HG02884 (cell line): ENCODE measurements at regions not wholly inside any gene's neighbourhood (a gene's known extent, or its start where the extent isn't known, plus 50 kb on each side); places are given as distances from the start of the nearest gene placed in this dataset.
A peak's percentile ranks its signal among the peaks of the same experiment; 100 is the strongest.

Experiments
- ATAC-seq: cut with Tn5 transposase; IDR thresholded peaks from one replicate; pipeline ENCODE4 v1.9.1; 2021; ENCODE audit warnings: mild to moderate bottlenecking, moderate library complexity; ENCODE audit not compliant: unreplicated experiment

GRCh38 chr7:35537067-35538023 is 157.6 kb downstream of the HERPUD2 start:
- ATAC-seq, result peak; percentile 99

GRCh38 chr7:35536396-35536826 is 158.5 kb downstream of the HERPUD2 start:
- ATAC-seq, result no peak

- ATAC-seq, result no peak
Measured at GRCh38 chr7:35533902-35534301, 161.0 kb downstream of the HERPUD2 start.

GRCh38 chr7:35530124-35531109 is 164.5 kb downstream of the HERPUD2 start:
- no peak for ATAC-seq

- no peak for ATAC-seq
Measured at GRCh38 chr7:35529713-35530112, 165.2 kb downstream of the HERPUD2 start.

- no peak for ATAC-seq
Measured at GRCh38 chr7:35528381-35528977, 166.5 kb downstream of the HERPUD2 start.

- no peak for ATAC-seq
Measured at GRCh38 chr7:35526645-35527044, 168.3 kb downstream of the HERPUD2 start.

GRCh38 chr7:35524112-35524804 is 170.7 kb downstream of the HERPUD2 start:
- ATAC-seq, result no peak

GRCh38 chr7:35523292-35523691 is 171.6 kb downstream of the HERPUD2 start:
- ATAC-seq, result no peak

- no peak for ATAC-seq
Measured at GRCh38 chr7:35522697-35523096, 172.2 kb downstream of the HERPUD2 start.

GRCh38 chr7:35521941-35522340 is 173.0 kb downstream of the HERPUD2 start:
- ATAC-seq, result no peak

GRCh38 chr7:35520810-35521625 is 173.9 kb downstream of the HERPUD2 start:
- no peak for ATAC-seq

- peak; percentile 92 for ATAC-seq
Measured at GRCh38 chr7:35519971-35520809, 174.7 kb downstream of the HERPUD2 start.

GRCh38 chr7:35518767-35519166 is 176.2 kb downstream of the HERPUD2 start:
- no peak for ATAC-seq

GRCh38 chr7:35516498-35516897 is 178.4 kb downstream of the HERPUD2 start:
- ATAC-seq, result no peak

GRCh38 chr7:35513828-35514227 is 181.1 kb downstream of the HERPUD2 start:
- ATAC-seq, result no peak

- no peak for ATAC-seq
Measured at GRCh38 chr7:35513195-35513594, 181.7 kb downstream of the HERPUD2 start.

GRCh38 chr7:35512716-35513115 is 182.2 kb downstream of the HERPUD2 start:
- no peak for ATAC-seq
